ENCODE measurements at regions not wholly inside any gene's neighbourhood (a gene's known extent, or its start where the extent isn't known, plus 50 kb on each side); places are given as distances from the start of the nearest gene placed in this dataset.
"Not testable (repeated sequence)": the region's sequence is repeated elsewhere in the genome, so short reads cannot be mapped to it uniquely, and the experiment has no call there.

GRCh38 chr9:90141723-90142122, 500.9 kb downstream of the DIRAS2 start:
- DNase-seq (ENCODE audit: low read depth) = peak; percentile 4

- peak; percentile 36 for DNase-seq (ENCODE audit: low read depth)
These were observed 500.0 kb downstream of the DIRAS2 start for GRCh38 chr9:90142580-90142979.

DNA sequence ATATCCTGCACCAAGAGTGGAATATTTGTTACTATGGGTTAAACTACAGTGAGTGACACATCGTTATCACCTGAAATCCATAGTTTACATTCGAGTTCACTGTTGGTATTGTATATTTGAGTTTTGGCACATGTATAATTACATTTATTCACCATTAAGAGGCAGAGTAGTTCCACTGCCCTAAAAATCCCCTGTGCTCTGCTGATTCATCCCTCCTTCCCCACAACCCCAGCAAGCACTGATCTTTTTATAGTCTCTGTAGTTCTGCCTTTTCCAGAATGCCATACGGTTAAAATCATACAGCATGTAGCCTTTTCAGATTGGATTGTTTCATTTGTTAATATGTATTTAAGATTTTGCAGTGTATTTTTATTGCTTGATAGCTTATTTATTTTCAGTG, 495.2 kb downstream of the DIRAS2 start:
- no peak for DNase-seq (ENCODE audit: low read depth)

- DNase-seq (ENCODE audit: low read depth) = no peak
These were observed 486.3 kb downstream of the DIRAS2 start for GRCh38 chr9:90156318-90156717.

GRCh38 chr9:90162326-90162725, 480.3 kb downstream of the DIRAS2 start:
- no peak for DNase-seq (ENCODE audit: low read depth)

DNA sequence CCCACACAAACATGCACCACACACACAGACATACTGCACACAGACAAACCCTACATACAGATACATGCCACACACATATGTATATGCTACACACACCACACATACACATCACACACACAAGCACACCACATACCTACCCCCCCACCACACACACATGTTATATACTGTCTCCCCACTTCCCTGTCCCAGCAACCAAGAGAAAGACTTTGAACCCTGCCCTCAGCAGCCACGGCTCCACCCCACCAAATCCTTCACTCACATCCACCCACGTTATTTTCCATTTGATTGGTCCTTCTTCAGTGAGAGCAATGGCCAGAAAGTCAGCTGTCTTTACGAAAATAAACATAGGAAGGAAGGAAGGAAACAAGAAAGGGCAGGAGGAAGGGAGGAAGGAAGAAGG, 479.8 kb downstream of the DIRAS2 start:
- no peak for DNase-seq (ENCODE audit: low read depth)

DNA sequence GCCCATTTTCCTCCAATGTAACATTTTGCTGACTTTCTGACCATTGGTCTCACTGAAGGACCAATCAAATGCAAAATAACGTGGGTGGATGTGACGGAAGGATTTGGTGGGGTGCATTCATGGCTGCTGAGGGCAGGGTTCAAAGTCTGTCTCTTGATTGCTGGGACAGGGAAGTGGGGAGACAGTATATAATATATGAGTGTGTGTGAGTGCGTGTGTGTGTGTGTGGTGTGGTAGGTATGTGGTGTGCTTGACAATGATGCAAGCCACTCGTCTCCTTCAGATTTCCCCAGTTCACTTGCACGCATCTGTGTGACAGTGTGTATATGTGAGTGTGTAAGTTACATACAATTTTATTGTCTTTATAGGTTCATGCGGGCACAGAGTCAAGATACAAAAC, 477.3 kb downstream of the DIRAS2 start:
- DNase-seq (ENCODE audit: low read depth) = no peak

DNA sequence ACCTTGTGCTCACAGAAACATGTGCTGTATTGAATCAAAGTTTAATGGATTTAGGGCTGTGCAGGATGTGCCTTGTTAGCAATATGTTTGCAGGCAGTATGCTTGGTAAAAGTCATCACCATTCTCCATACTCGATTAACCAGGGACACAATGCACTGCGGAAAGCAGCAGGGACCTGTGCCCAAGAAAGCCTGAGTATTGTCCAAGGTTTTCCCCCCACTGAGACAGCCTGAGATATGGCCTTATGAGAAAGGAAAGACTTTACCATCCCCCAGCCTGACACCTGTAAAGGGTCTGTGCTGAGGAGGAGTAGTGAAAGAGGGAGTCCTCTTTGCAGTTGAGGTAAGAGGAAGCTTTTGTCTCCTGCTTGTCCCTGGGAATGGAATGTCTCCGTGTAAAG, 476.2 kb downstream of the DIRAS2 start:
- DNase-seq (ENCODE audit: low read depth) = not testable (repeated sequence)

DNA sequence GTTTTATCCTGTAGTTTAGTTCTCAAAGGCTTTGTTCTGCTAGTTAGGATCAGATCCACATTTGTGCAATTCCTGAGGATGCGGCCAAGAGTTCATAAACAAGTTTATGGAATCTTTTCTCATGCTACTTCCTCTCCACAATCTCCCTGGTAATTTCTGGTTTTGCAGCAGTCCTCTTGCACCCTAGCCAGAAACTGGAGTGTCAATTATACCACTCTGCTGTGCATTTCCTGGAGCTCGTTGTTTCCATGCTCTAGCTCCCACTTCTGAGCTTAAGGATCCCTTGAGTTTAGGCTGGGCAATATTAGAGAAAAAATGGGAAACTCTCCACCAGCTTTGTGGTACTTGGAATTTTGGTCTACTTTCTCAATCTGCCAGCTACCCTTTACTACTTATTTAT, 474.7 kb downstream of the DIRAS2 start:
- DNase-seq (ENCODE audit: low read depth) = no peak

DNA sequence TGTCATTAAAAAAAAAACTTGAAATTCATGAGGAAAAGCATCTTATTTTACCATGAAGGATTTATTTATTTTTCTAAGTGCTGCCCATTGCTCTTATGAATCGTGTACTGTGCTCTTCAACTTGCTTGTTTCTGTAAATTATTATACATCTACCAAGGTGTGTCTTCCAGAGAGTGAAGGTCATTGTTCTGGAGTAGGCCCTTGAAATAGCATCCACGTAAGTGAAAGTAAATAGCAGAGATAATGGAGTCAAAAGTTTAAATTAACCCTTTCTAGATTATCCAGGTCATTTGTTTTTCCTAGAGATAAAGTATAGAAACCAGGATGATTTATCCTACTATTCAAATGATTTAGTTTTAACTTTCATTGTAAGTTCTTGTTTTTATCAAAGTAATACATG, 473.1 kb downstream of the DIRAS2 start:
- DNase-seq (ENCODE audit: low read depth) = no peak

GRCh38 chr9:90173935-90174334, 468.7 kb downstream of the DIRAS2 start:
- DNase-seq (ENCODE audit: low read depth) = not testable (repeated sequence)

- DNase-seq (ENCODE audit: low read depth) = not testable (repeated sequence)
These were observed 468.3 kb downstream of the DIRAS2 start for GRCh38 chr9:90174346-90174745.

DNA sequence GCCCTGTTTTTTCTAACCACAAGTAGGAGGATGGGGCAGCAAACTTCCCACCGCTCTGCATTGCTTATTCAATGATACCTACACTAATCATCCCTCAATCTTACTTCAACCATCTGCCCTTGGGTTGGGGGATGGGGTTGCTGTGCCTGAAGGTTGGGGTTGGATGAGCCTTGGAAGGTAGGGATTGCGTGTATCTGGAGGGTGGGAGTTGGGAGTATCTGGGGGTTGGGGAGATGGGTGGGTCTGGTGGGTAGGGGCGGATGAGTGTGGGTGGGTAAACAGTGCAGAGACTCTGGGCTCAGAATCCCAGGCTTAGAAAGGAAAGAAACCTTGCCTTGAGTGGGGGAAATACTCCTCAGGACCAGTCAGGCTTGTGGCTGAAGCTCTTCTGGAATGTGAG, 467.4 kb downstream of the DIRAS2 start:
- DNase-seq (ENCODE audit: low read depth) = no peak

- no peak for DNase-seq (ENCODE audit: low read depth)
These were observed 466.8 kb downstream of the DIRAS2 start for GRCh38 chr9:90175865-90176264.

DNA sequence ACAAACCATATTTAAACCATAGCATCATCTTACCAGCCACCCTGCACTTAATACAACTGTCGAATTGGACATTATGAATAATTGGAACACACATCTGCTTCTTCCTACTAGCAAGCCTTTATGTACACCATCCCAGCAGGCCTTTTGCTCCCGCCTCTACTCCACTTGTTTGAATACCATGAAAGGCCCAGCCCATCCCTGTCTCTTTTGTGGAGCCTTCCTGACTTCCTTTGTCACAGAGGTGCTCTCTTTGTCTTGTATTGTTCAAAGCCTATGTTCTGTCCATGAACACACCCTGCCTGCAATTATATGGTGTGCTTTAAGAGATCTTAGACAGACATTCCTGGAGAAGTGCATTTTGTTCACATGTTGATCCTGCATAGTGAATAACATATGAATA, 465.7 kb downstream of the DIRAS2 start:
- no peak for DNase-seq (ENCODE audit: low read depth)

GRCh38 chr9:90180381-90180780, 462.2 kb downstream of the DIRAS2 start:
- DNase-seq (ENCODE audit: low read depth) = no peak

- DNase-seq (ENCODE audit: low read depth) = no peak
These were observed 454.0 kb downstream of the DIRAS2 start for GRCh38 chr9:90188656-90189055.

DNA sequence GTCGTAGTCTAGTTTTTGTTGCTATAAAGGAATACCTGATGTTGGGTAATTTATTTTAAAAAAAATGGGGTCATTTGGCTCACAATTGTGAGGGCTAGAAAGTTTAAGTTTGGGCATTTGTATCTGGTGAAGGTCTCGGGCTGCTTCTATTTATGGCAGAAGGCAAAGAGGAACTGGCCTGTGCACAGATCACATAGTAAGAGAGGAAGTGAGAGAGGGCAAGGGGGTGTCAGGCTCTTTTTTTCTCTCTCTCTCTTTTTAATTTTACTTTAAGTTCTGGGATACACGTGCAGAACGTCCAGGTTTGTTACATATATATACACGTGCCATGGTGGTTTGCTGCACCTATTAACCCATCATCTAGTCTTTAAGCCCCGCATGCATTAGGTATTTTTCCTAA, 453.3 kb downstream of the DIRAS2 start:
- no peak for DNase-seq (ENCODE audit: low read depth)

DNA sequence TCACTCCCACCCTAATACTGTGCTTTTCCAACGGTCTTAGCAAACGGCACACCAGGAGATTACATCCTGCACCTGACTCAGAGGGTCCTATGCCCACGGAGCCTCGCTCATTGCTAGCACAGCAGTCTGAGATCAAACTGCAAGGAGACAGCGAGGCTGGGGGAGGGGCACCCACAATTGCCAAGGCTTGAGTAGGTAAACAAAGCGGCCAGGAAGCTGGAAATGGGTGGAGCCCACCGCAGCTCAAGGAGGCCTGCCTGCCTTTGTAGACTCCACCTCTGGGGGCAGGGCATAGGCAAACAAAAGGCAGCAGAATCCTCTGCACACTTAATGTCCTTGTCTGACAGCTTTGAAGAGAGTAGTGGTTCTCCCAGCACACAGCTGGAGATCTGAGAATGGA, 450.2 kb downstream of the DIRAS2 start:
- DNase-seq (ENCODE audit: low read depth) = not testable (repeated sequence)

GRCh38 chr9:90198956-90199355, 443.7 kb downstream of the DIRAS2 start:
- DNase-seq (ENCODE audit: low read depth) = no peak

GRCh38 chr9:90201766-90202165, 440.9 kb downstream of the DIRAS2 start:
- DNase-seq (ENCODE audit: low read depth) = no peak

GRCh38 chr9:90204128-90204831, 438.3 kb downstream of the DIRAS2 start:
- DNase-seq (ENCODE audit: low read depth) = no peak

GRCh38 chr9:90213045-90213444, 429.6 kb downstream of the DIRAS2 start:
- DNase-seq (ENCODE audit: low read depth) = not testable (repeated sequence)

DNA sequence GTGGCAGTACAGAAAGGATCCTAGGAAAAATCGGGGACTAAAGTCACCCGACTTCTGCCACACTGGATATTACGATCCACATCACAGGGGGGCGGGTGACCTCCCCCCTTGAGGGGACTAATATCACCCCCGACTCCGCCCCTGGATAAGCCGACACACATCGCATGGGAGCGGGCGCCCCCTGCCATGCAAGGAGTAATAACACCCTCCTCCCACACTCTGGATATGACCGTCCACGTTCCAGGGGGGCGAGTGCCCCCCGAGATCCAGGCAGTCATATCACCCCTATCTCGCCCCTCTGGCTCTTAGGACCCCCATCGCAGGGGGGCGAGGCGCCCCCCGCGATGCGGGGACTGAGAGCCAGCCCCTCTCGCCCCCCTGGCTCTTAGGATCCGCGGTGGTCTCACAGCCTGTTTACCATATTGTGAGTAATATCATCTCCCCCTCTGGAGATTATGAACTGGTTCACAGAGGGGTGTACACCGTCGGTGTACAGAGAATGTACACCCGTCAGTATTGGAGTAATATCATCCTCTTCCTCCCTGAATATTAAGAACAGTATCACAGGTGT, 423.0 kb downstream of the DIRAS2 start:
- no peak for DNase-seq (ENCODE audit: low read depth)

Measured in M059J (cell line).